HG03196 (cell line): ENCODE measurements at regions not wholly inside any gene's neighbourhood (a gene's known extent, or its start where the extent isn't known, plus 50 kb on each side); places are given as distances from the start of the nearest gene placed in this dataset.

ENCODE experiments used
- ATAC-seq: cut with Tn5 transposase; IDR thresholded peaks from one replicate; pipeline ENCODE4 v1.9.1; 2021; ENCODE audit not compliant: unreplicated experiment

GRCh38 chr1:164228928-164229327 lies 330.1 kb upstream of the PBX1 start:
- no peak for ATAC-seq

DNA sequence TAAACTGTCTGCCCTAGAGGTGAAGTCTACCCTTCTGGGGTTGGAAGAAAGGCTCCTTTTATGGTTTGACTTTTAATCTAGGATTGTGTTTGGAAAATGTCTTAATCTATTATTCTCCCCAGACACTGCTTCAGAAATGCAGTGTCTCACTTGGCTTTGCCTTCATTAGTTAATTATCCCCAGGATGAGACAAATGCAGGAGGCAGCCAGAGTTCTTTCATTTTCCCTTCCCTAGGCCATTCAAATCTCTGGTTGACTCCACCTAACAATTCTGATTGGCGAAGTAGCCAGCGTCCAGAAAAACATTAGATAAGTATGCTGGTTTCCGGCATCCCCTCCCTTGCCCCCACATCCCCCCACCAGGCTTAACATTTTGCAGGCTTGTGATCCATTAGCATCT lies 325.8 kb upstream of the PBX1 start:
- no peak for ATAC-seq

DNA sequence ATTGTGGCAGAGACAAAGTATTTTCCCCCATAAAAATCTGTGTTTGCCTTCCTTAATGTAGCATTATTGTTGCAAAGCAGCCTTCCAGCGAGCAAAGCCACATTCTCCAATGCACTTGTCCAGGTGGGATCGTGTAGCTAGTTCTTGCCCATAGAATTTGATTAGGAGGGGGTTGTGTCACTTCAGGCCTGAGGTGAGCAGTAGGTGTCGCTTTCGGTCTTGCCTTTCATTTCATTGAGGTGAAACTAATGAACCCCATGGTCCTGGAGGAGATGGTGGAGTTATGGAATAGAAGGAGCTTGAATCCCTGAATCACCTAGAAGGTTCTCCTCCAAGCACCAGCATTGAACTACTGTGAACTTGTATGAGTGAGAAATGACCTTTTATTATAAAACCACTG lies 318.9 kb upstream of the PBX1 start:
- no peak for ATAC-seq

DNA sequence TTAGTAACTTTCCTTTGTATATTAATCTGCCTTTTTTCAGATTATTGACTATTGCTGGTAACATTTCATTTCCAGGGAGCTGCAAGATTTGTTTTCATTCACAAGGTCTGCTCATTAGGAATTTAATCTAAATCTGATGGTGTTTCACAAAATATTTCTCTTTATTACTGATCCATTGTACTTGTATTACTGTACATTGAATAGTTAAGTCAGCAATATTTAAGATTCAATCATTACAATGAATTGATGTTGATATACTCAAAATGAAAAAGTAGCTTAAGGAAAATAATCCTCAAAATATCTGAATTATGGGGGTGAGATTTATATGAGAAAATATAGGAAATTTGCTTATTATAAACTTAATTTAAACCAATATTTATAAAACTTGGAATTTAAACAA lies 308.6 kb upstream of the PBX1 start:
- ATAC-seq: no peak

GRCh38 chr1:164256456-164256855 lies 302.5 kb upstream of the PBX1 start:
- ATAC-seq: no peak

GRCh38 chr1:164261691-164262240 lies 297.2 kb upstream of the PBX1 start:
- ATAC-seq: no peak

GRCh38 chr1:164263540-164263939 lies 295.4 kb upstream of the PBX1 start:
- ATAC-seq: no peak

DNA sequence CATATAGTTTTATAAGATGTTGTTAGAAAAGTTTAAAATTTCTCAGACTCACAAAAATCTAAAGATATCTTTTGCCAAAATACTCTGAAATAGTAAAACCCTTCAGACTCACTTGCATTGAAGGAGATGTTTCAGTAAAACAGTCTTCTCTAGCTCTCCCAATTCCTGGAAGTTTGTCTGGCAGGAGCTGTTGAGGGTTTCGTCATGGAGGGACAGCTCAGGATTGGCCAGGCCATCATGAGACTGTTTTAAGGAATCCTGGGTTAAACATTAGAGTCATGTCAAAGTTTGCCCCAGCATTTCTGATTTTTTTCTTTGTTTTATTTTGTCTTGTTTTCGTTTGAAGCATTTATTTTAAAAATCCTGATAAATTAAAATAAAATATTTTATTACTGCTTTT lies 293.8 kb upstream of the PBX1 start:
- ATAC-seq: no peak

GRCh38 chr1:164272156-164272555 lies 286.8 kb upstream of the PBX1 start:
- no peak for ATAC-seq

GRCh38 chr1:164296172-164296571 lies 262.8 kb upstream of the PBX1 start:
- no peak for ATAC-seq

DNA sequence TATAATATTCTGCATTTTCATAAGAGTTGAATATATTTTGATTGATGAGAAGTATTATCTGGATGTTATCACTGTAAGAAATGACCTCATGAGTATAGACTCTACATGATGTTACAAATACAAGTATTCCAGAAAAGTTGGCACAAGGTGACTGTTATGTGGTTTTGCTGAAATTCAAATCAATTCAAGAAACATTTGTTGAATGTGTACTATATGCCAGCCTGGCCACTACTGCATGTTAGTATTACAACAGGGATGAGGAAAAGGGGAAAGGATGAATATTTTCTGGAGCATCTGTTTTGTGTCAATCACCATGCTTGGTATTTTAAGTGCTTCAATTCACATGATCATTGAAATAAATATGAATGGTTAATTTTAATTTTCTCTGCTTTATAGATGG lies 250.9 kb upstream of the PBX1 start:
- ATAC-seq: no peak

DNA sequence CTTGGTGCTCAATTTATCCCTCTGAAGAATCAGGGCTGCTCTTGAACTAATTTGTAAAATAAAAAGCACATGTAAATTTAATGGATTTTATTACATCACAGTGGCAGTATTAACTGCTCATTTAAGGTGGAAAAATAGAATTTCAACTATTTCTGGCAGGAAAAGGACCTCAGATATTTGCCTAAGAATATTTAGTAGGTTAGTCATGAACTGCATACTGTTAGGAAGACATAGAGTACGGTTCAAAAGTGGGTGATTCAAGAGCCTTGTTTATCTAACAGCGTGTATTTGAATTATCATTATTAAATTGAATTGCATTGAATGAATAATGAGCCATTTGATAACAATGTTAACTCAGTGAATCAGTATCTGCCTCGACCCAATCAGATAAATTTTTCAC lies 248.8 kb upstream of the PBX1 start:
- no peak for ATAC-seq

DNA sequence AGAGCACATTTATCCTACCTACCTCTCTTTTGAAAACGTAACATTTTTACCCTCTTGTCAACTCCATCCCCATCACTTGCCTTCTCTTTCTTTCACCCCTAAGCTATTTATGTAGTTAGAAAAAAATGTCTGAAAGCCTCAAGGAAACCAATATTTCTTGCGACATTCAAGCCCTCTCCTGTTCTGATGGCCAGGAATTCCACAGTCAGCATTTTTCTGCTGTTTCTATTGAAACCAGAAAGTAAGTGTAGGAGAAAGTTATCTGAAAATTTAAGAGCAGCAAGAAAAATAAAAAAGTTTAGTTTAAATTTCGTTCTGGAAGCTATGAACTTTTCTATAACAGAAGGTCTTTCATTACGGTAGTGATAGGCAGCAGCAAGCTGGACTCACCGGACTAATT lies 247.6 kb upstream of the PBX1 start:
- no peak for ATAC-seq

DNA sequence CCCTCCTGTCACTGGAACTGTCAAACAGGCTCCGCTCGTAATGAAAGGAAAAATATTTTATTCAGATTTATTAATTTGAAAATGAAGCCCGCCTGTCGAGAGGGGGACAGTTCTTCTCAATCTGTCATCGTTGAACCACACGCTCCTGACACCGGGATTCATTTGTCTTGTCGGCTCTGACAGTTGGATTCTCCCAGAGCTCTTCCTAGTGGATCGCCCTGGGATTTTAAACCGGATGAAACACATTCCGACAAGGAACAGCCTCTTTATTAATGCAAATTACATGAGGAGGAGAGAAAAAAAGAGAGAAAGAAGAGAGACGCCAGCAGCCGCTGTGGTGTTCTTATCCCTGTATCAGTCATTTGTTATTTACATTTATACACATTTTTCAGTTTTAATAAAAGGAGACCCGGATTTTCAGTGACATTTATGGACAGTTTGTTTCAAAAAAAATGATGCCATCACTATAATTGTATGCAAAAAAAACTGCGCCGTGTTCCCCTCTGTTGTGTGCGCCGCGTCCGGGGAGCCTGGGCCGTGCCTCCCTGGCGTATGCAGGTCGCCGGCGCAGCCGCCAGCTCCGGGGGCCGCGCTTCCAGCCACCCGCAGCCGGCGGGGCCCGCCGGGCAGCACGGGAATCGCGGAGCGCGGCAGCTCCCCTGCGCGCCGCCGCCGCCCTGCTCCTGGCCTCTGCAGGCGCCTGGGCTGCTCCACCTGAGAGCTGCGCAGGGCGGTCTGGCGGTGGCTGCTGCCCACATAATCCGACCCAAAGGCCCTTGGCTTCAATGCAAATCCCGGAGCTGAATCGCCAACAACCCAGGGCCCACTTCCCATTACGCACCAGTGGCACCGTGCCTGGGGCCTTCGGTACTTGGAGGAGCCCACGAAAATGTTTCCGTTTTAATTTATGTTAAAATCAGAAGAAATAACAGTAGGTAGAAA lies 237.9 kb upstream of the PBX1 start:
- ATAC-seq: no peak

GRCh38 chr1:164325786-164326185 lies 233.2 kb upstream of the PBX1 start:
- no peak for ATAC-seq

- ATAC-seq: no peak
Measured at GRCh38 chr1:164333387-164333786, 225.6 kb upstream of the PBX1 start.

- no peak for ATAC-seq
Measured at GRCh38 chr1:164337394-164337793, 221.6 kb upstream of the PBX1 start.

GRCh38 chr1:164337885-164338284 lies 221.1 kb upstream of the PBX1 start:
- ATAC-seq: no peak

DNA sequence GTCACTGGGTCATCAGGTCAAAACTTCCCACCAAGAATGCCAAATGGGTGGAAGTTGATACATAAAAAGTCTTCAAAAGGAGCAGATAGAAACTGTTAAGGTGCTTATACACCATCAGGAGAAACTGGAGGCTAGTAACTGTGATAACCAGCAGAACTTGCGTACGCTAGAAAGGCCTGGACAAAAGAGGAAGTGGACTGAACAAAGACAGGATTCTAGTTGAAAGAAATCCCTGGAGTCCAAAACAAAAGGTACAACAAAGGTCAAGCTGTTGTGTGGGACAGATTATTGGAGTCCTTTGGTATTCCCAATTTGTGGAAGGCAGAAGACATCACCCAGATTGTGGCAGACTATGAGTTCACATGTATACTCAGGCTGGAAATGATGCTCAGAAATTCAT lies 215.8 kb upstream of the PBX1 start:
- ATAC-seq: no peak

GRCh38 chr1:164347980-164348379 lies 211.0 kb upstream of the PBX1 start:
- ATAC-seq: no peak

DNA sequence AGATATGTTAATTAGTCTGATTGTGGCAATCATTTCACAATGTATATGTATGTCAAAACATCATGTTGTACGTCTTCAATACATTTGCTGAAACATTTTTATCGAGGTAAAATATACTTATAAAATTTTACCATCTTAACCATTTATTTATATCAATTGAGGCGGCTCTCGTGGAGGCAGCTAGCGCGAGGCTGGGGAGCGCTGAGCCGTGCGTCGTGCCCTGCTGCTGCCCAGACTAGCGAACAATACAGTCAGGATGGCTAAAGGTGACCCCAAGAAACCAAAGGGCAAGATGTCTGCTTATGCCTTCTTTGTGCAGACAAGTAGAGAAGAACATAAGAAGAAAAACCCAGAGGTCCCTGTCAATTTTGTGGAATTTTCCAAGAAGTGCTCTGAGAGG lies 202.5 kb upstream of the PBX1 start:
- no peak for ATAC-seq

DNA sequence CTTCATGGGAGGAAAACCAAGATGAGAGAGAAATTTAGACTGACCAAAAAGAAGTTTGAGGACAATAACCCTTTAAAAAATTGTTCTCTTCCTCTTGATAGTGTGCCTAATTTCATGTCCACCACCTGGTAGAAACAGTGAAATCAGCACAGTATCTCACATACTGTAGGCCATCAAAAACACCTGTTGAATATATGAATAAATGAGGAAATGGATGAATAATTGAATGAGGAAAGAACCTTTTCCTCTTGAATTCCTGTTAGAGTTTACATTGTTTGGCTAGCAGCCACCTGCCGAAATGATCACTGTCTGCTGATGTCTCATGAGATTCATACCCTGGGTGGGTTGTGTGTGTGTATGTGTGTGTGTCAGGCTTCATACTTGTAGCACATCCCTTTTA lies 198.7 kb upstream of the PBX1 start:
- no peak for ATAC-seq

DNA sequence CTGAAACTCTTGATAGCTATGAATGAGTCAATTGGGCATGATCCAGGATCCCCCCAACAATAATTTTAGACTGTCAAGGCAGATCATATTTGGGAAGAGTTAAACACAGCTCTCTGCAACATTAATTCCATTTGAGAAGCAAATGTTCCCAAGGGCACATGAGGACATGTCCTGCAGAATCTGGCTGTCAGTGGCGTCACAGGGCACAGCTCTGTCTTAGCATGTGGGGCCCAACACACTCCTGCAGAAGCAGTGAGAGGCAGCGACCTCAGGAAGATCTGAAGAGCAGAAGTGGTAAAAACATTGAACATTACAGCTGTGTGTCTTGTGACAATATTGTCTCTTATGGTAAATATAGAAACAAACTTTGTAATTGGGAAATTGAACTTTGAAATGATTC lies 197.1 kb upstream of the PBX1 start:
- no peak for ATAC-seq
